ENCODE measurements at regions not wholly inside any gene's neighbourhood (a gene's known extent, or its start where the extent isn't known, plus 50 kb on each side); places are given as distances from the start of the nearest gene placed in this dataset.
A peak's percentile ranks its signal among the peaks of the same experiment; 100 is the strongest.
"Not testable (repeated sequence)": the region's sequence is repeated elsewhere in the genome, so short reads cannot be mapped to it uniquely, and the experiment has no call there.

- TF ChIP-seq CTCF (IDR thresholded peaks at IDR 0.05) (no peak), POLR2A (IDR thresholded peaks at IDR 0.05) (no peak)
- no peak for ATAC-seq
- peaks cover 0 to 17% (median 0%) of the 10 kb centered on the region in 12 donors for H3K4me1 ChIP-seq
- 83 to 100% (median 88%) methylated on average over 1 of the region's 1 CpG for WGBS, 4 donors
- no peaks in the 10 kb centered on the region for H3K9me3 ChIP-seq
- no peaks in the 10 kb centered on the region for H3K36me3 ChIP-seq
- H3K27me3 ChIP-seq, result no peaks in the 10 kb centered on the region
- H3K4me3 ChIP-seq, result no peak overlapping the region
- H3K27ac ChIP-seq, result peak overlapping the region in 1 of 12 donors; percentile 6
- intact Hi-C loops (cut with DNase I), result no loop called here
- no peak for DNase-seq
Measured at GRCh38 chr9:106038266-106039001, 344.1 kb downstream of the TMEM38B start.

GRCh38 chr9:106039151-106039935 lies 345.0 kb downstream of the TMEM38B start:
- 70 to 76% (median 75%) methylated on average over 5 of the region's 5 CpGs for WGBS, 4 donors
- no peaks in the 10 kb centered on the region for H3K27me3 ChIP-seq
- H3K4me1 ChIP-seq, result peaks cover 0 to 17% (median 0%) of the 10 kb centered on the region in 12 donors
- DNase-seq (no peak), ATAC-seq (no peak)
- no peaks in the 10 kb centered on the region for H3K9me3 ChIP-seq
- no peak for TF ChIP-seq POLR2A (IDR thresholded peaks at IDR 0.05)
- TF ChIP-seq CTCF (IDR thresholded peaks at IDR 0.05), result no peak
- no peak overlapping the region for H3K4me3 ChIP-seq
- H3K27ac ChIP-seq, result peak overlapping the region in 1 of 12 donors; percentile 6
- H3K36me3 ChIP-seq, result no peaks in the 10 kb centered on the region
- intact Hi-C loops (cut with DNase I), result no loop called here

GRCh38 chr9:106041920-106042319 lies 347.6 kb downstream of the TMEM38B start:
- intact Hi-C loops (cut with DNase I); ATAC-seq; H3K9me3 ChIP-seq; H3K36me3 ChIP-seq; H3K27ac ChIP-seq; H3K27me3 ChIP-seq; H3K4me3 ChIP-seq; DNase-seq: not testable (repeated sequence)
- whole genome bisulfite sequencing, 4 donors, result 89 to 100% (median 96%) methylated on average over 1 of the region's 1 CpG
- H3K4me1 ChIP-seq, result peaks cover 0 to 17% (median 0%) of the 10 kb centered on the region in 12 donors

GRCh38 chr9:106051545-106051944 lies 357.2 kb downstream of the TMEM38B start:
- ATAC-seq, result no peak

More at GRCh38 chr9:106051545-106051944, 357.2 kb downstream of the TMEM38B start:
- 62 to 70% (median 66%) methylated on average over 3 of the region's 3 CpGs for WGBS, 4 donors
- DNase-seq, result no peak
- intact Hi-C loops (cut with DNase I), result no loop called here
- Histone ChIP-seq H3K36me3 (no peaks in the 10 kb centered on the region), H3K4me3 (no peak overlapping the region), H3K27me3 (no peaks in the 10 kb centered on the region), H3K4me1 (no peaks in the 10 kb centered on the region), H3K27ac (no peak overlapping the region), H3K9me3 (peaks cover 0 to 26% (median 2%) of the 10 kb centered on the region in 12 donors)
- TF ChIP-seq CTCF (IDR thresholded peaks at IDR 0.05) (no peak), POLR2A (IDR thresholded peaks at IDR 0.05) (no peak)

Data from heart left ventricle (tissue), 16 donors.